LNCaP clone FGC (cell line): ENCODE measurements at regions not wholly inside any gene's neighbourhood (a gene's known extent, or its start where the extent isn't known, plus 50 kb on each side); places are given as distances from the start of the nearest gene placed in this dataset.

Source experiments
- DNase-seq: peaks from one replicate; pipeline ENCODE4 v3.0.0-alpha.2; 2011; ENCODE audit warnings: low read depth
- H3K4me3 ChIP-seq: 2 replicates; pipeline ENCODE4 v1.5.1; 2011; ENCODE audit warnings: mild to moderate bottlenecking, low read depth, low read length, control low read depth
- CTCF ChIP-seq: IDR thresholded peaks from 2 replicates; pipeline ENCODE4 v1.5.1; 2012; ENCODE audit warnings: mild to moderate bottlenecking; ENCODE audit not compliant: control insufficient read depth, insufficient read depth; ENCODE audit errors: extremely low read depth

DNA sequence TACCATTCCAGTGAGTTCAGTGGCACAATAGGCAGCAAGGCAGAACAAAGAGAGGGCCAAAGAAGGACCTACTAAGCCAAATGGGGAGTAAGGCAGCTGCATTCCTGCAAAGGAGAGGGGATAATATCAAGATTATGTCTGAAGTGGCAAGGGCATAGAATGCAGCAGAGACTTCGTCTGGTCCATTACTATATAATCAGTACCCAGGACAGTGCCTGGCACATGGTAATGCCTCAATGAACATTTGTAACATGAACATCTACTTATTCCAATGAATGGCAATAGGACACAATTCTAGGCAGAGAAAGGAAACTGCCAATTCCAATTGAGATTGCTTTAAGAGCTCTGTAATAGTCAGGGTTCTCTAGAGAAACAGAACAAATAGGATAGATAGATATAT, 82.1 kb upstream of the STAC start:
- H3K4me3 ChIP-seq = no peak overlapping the region
- no peak for TF ChIP-seq CTCF
- DNase-seq = no peak

DNA sequence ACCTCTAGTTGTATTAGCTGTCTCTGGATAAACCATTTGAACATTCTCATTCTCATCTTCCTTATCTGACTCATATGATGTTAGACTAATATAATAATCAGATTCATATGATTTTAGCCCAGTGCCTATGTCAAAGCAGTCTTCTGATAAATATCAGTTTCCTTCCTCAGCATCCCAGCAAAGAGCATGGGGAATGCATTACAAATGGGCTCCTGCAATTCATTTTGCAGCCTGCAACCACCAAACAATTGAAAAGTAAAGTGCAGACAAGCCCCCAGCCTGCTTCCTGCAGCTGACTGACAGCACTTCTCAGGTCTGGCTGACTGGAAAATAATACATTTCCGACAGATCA, 78.2 kb upstream of the STAC start:
- no peak overlapping the region for H3K4me3 ChIP-seq
- DNase-seq = no peak
- no peak for TF ChIP-seq CTCF

DNA sequence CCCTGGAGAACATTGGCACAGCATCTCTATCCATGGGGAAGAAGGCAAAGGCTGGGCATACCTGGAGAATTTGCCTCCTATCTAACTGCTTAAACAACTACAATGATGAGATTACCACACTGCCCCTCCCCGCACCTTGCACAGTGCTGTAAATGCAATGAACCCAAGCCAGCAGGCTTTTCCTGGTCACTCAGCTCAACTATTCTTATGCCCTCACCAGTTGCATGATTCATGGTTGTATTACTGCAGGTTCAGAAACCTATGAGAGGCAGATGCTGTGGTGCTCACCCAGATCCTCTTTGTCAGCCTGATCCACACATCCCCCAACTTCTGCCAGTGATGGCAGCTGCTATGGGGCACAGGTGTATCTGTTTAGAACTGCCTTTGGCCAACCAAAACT, 77.7 kb upstream of the STAC start:
- TF ChIP-seq CTCF = no peak
- no peak for DNase-seq

DNA sequence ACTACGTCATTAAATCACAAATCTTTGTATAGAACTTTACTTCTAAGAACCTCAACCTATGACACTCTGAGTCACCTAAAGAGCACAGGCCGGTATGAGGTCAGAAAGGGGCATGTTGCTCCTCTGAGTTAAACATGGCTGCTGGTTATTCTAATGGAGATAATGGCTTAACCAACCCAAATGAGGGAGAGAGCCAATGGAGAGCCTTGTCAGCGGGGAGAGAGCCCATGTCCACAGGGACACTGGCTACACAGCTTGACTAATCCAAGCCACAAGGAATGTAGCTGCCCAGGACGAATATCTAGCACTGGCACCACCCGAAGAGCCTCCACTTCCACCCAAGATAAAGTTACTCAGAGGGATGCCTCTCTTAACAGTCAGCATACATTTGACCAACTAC, 77.0 kb upstream of the STAC start:
- H3K4me3 ChIP-seq = no peak overlapping the region
- DNase-seq = no peak
- TF ChIP-seq CTCF = no peak

More for the DNA sequence above, 77.7 kb upstream of the STAC start:
- no peak overlapping the region for H3K4me3 ChIP-seq

DNA sequence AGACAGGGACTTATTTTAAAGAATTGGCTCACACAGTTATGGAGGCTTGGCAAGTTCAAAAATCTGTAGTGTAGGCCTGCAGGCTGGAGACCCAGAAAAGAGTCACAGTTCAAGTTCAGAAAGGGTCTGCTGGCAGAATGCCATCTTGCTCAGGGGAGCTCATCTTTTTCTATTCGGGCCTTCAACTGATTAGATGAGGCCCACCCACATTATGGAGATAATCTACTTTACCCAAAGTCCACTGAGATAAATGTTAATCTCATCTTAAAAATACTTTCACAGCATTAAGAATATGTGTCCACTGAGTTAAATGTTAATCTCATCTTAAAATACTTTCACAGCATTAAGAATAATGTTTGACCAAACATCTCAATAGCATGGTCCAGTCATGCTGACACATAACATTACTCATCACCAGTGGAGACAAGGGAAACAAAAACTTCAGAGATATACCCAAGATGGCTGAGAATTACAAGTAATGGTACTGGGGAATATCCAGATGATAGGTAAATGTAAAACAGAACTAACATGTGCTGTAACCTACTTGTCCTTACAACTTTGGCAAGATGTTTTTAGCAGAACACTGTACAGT, 74.3 kb upstream of the STAC start:
- no peak for TF ChIP-seq CTCF
- H3K4me3 ChIP-seq = no peak overlapping the region
- no peak for DNase-seq

DNA sequence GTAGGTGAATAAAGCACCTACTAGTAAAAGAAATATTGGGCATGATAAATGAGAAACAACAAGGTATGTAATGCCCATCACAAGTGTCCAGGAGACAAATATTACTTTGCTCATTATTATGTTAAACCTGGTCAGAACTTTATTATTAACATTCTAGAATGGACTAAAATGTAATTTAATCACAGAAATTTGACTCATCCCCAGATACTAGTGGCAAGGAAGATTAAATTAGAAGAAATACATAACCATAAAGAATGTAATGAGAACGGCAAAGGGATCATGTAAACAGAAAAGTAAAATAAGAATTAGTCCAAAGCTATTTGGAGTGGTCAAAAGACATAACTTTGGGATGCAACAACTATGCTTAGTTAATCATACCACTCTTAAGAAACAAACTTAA, 71.2 kb upstream of the STAC start:
- DNase-seq = no peak
- no peak overlapping the region for H3K4me3 ChIP-seq
- TF ChIP-seq CTCF = no peak

- TF ChIP-seq CTCF = no peak
- DNase-seq = no peak
- no peak overlapping the region for H3K4me3 ChIP-seq
Observed at GRCh38 chr3:36312351-36312750, 68.0 kb upstream of the STAC start.
